Spleen (tissue), 7 donors: ENCODE measurements at regions not wholly inside any gene's neighbourhood (a gene's known extent, or its start where the extent isn't known, plus 50 kb on each side); places are given as distances from the start of the nearest gene placed in this dataset.

Experiments used
- CTCF ChIP-seq, 11 experiments: fragments of 200-600 bp in 7 of 11; fragments of 450-650 bp in 4 of 11; sonication (generic) in 4 of 11; IDR thresholded peaks in 8 of 11; conservative IDR thresholded peaks in 3 of 11; 1 replicate in 7 of 11; 2 replicates in 4 of 11; pipeline versions ENCODE4 v1.4.0 to v1.8.0; 2016 to 2021; ENCODE audit warnings: antibody characterized with exemption in 11 of 11, inconsistent platforms in 4 of 11, mild to moderate bottlenecking in 1 of 11
- POLR2A ChIP-seq, 3 donors: fragments of 450-650 bp; IDR thresholded peaks; one replicate each; pipeline ENCODE4 v1.5.1; 2017; ENCODE audit warnings: antibody characterized with exemption in 3 of 3, mild to moderate bottlenecking in 1 of 3
- POLR2AphosphoS5 ChIP-seq, 3 donors: sonication (generic); formaldehyde crosslinking; IDR thresholded peaks; one replicate each; pipeline ENCODE4 v1.5.1; 2017; ENCODE audit warnings: antibody characterized with exemption in 3 of 3
- donor health status: DM: no; HTN: no; CAD: no; lungs with moderate emphysema.
- donor health status: DM: no; HTN: no; CAD: no.
- donor health status: DM: no; HTN: no; CAD: no.

- TF ChIP-seq CTCF (IDR thresholded peaks at IDR 0.05 in 8 of 11, conservative IDR thresholded peaks at IDR 0.05 in 3 of 11) (no peak), POLR2A (IDR thresholded peaks at IDR 0.05) (no peak), POLR2AphosphoS5 (IDR thresholded peaks at IDR 0.05) (no peak)
These were observed 185.5 kb upstream of the NFE2L3 start for GRCh38 chr7:25966469-25966868.
